ENCODE measurements at regions not wholly inside any gene's neighbourhood (a gene's known extent, or its start where the extent isn't known, plus 50 kb on each side); places are given as distances from the start of the nearest gene placed in this dataset.

DNA sequence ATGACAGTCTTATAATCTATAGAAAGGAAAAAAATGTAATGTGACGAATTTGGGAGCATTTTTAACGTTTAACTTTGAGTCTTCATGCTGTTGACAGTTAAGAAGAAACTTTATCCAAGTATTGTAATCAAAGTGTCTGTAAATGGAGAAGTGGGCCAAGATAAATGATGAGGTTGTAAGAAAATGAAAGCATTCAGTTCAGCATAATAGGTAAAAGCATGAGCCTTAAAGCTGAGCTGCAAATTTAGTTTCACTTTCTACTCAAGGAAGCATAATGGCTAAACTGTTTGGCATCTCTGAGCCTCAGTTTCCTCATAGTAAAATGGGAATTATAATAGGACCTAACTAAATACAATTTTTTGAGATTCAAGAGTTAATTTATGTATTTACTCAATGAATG is 1554.8 kb downstream of the KCNT2 start:
- DNase-seq = no peak

DNA sequence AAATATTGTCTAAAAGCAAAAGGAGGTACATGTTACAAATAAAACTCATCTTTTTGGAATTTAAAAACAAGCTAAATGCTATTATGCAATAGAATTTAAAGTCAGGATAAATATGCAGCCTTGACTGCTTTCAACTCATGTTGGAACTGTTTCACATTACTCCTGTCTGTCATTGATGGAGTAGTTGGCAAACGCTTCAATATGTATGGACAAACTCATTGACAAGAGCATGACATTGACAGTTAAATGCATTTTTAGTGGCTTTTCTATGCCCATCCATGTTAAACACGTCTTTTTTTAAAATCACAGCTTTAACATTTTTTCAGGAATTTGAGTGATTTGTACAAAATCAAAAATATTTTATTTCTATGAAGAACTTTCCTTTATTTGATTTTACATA is 1560.5 kb downstream of the KCNT2 start:
- no peak for DNase-seq

DNA sequence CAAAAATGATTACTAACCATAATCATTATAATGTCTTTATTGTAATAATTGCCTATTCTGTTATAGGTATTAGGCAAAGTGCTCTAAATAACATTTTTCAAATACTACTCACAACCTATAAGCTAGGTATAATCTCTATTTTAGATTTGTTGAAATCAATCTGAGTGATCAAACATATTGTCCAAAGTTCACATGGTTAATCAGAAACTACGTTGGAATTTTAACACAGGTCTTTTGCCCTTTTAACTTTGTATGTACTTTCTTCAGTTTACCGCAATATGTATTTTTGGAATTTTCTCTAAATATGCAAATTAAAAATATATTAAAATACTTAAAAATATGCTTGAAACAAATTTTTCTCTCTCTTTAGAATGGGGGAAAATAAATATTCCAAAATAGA is 1563.2 kb downstream of the KCNT2 start:
- DNase-seq = no peak

DNA sequence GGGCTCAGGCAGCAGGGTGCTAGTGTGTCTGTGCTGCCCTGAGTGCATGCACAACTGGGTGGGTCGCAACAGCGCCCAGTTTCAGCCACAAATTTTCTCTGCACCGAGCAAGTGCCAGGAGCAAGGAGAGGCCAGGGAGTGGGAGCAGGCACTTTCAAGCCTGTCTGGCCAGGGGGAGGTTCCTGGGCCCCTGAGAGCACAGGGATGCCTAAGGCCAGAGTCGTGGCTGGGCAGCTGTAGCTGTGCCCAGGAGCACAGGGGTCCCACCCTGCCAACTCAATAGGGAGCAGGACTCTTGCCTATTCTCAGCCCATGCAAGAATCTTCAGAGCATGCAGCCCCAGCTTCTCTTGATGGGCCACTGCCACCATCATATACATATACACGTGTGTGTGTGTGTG is 1577.4 kb downstream of the KCNT2 start:
- no peak for DNase-seq

DNA sequence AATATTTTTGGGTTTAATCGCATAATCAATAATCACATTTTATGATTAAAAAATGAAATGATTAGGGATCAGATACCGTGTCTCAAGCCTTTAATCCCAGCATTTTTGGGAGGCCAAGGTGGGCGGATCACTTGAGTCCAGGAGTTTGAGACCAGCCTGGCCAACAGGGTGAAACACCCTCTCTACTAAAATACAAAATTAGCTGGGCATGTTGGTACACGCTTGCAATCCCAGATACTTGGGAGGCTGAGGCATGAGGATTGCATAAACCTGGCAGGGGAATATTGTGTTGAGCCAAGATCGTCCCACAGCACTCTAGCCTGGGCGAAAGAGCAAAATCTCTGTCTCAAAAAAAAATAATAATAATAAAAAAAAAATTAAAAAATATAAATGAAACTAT is 1581.4 kb downstream of the KCNT2 start:
- no peak for DNase-seq

DNA sequence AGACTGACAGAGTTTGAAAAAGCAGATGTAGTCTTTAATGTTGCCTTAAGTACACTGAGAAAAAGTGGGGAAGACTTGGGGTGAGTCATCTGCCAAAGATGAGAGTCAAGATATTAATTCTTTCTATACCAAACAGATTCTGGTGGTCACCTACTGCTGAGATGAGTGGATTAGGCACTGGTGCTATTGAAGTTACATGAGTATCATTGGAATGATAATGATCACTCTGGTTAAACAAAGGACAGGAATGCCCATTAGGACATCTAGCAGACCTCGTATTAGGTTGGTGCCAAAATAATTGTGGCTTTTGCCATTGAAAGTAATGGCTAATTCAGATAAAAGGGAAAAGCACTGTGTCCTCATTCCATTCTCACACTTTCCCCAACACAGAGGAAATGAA is 1588.9 kb downstream of the KCNT2 start:
- DNase-seq = no peak

DNA sequence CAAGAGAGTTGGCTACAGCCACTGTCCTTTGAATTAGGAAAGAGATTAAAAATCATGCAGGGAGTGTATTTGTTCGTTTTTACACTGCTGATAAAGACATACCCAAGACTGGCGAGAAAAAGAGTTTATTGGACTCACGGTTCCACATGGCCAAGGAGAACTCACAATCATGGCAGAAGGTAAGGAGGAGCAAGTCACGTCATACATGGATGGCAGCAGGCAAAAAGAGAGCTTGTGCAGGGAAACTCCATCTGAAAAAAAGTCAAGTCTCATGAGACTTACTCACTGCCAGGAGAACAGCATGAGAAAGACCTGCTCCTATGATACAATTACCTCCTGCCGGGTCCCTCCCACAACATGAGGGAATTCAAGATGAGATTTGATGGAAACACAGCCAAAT is 1595.2 kb downstream of the KCNT2 start:
- DNase-seq = no peak

DNA sequence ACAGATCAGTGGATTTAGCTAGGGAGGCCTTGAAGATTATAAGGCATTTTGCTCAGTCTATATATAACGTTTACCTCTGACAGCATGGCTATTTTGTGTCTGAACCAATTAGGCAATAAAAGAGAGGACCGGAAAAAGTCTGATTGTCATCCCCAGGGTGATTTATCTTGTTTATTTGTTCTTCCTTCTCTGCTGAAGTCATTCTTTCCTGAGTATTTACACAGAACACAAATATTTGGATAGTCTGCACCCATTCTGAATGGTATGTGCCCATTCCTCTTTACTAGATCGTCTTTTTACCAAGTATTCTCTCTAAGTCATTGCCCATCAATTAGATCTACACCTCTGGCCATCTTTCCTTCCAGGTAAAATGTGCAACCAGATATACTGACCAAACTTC is 1602.9 kb downstream of the KCNT2 start:
- DNase-seq = no peak

GRCh38 chr1:194990483-194990882 is 1617.8 kb downstream of the KCNT2 start:
- DNase-seq = no peak

DNA sequence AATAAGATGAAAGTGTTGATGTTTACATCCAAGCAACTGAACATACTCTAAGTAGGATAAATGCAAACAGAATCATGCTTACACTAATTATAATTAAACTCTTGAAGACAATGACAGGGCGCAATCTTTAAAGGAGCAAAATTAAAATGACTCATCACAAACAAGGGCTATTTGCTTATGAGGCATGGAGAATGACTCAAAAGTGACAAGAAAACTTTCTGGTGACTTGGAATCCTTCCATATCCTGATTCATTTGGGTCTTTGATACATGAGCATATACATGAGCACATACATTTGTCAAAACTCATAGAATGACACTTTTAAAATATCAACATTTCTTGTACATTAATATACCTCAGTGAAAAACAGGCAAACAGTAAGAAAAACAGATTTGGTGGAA is 1632.3 kb downstream of the KCNT2 start:
- no peak for DNase-seq

DNA sequence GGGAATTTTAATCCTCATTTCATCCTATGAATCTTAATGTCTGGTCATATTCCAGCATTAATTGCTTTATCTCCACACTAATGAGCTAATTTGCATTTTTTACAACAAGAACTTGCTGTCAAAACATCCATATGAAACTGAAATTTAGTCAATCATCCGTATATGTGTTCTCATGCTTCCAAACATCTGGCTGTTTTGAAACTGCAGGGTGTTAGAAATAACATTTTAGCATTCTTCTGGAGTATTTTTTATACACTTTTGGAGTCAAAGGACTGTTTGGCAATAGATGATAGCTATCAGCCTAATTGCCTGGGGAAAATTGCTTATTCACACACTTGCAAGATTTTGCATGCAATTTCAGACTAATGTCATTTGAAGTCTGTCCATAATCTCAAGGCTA is 1639.3 kb downstream of the KCNT2 start:
- DNase-seq = no peak

- no peak for DNase-seq
Observed at GRCh38 chr1:194959795-194960194, 1648.4 kb downstream of the KCNT2 start.

DNA sequence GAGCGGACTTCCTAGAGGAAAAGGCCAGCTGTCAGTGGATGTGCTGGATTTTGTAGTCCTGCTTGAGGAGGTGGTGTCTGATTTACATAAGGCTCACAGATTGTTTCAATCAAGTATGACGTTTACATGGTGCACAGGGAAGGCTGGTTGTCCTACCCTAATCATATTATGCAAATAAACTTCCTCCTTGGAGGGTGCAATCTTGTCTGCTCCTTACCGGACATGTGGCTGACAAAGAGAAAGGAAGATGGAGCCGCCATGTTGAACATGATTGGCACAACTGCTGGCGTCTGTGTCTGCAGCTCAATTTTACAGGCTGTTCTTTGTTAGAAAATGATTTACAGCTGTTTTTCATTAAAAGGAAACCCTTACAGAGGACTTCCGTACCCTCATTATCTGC is 1656.1 kb downstream of the KCNT2 start:
- no peak for DNase-seq

GRCh38 chr1:194950584-194950983 is 1657.7 kb downstream of the KCNT2 start:
- DNase-seq = no peak

GRCh38 chr1:194940336-194941030 is 1667.8 kb downstream of the KCNT2 start:
- DNase-seq = no peak

DNA sequence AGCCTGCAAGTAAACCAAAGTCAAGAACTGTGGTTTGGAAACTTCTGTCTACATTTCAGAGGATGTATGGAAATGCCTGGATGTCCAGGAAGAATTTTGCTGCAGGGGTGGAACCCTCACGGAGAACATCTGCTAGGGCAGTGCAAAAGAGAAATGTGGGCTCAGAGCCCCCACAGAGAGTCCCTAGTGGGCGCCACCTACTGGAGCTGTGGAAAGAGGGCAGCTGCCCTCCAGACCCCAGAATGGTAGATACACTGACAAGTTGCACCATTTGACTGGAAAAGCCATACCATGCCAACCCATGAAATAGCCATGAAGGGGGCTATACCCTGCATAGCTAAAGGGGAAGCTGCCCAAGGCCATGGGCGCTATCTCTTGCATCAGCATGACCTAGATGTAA is 1672.4 kb downstream of the KCNT2 start:
- DNase-seq = no peak

DNA sequence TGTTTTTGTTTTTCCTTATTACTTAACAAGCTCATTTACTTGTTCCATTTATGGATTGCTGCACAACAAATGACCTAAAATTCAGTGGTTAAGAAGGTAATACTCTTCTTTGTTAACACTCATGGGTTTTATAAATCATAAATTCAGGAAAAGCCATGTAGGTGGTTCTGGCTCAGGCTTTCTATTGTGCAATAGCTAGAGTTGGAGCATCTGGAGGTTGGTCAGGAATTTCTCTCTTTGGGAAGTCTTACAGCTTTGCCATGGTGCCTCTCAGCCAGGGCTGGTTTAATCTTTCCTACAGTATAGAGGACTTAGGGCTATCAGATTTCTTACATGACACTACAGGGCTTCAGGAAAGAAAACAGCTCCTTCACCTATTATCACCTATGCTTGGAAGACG is 1677.1 kb downstream of the KCNT2 start:
- DNase-seq = no peak

DNA sequence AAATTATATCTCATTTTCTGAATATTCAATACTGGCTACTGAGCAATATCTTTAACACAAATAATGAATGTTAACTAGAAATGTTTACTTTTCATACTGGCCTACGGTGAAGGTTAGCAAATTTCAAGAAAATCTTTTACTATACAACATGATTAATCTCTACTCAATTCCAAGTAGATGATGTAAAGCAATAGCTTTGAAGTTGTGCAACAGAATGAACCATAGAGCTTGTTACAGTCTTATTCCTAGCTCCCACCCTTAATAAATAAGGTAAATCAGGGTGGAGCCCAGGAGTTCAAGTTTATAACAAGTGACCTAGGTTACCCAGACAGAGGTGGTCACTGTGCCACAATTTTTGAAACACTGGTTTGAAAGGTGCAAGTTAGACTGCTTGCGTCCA is 1678.1 kb downstream of the KCNT2 start:
- no peak for DNase-seq

DNA sequence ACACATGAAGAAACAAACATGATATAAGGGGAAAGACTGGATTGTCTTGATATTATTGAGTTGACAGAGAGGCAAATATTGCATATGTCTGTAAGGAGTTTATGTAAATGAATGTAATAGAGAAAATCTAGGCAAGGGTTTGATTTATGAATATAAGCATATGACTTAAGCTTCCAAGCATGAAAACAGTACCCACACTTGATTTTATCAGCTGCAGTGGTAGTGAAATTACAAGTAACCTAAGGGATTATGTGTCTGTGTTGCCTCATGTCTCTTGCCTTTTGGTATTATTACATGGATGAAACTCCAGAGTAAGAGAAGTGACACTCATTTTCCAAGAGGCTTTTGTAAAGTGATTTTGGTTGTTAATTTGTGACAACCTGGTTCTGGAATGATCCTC is 1678.9 kb downstream of the KCNT2 start:
- no peak for DNase-seq

GRCh38 chr1:194919146-194919545 is 1689.1 kb downstream of the KCNT2 start:
- no peak for DNase-seq

DNA sequence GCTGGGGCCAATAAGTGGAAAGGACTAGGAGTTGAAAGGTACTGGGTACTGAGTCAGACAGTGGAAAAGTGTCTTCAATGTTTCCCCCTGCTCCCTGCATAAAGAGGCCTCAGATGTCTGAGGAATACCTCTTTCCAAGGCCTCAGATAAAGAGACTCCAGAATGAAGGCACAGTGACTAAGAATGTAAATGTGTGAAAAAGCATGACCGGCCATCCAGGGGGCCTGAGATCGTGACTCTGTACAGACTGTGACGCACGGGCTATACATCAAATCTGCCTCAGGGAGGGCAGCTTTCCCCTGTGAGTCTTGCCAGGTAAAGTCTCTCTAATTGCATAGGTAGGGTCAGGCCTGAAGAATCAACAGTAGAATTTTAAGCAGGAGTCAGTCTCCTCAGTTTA is 1690.5 kb downstream of the KCNT2 start:
- no peak for DNase-seq

DNA sequence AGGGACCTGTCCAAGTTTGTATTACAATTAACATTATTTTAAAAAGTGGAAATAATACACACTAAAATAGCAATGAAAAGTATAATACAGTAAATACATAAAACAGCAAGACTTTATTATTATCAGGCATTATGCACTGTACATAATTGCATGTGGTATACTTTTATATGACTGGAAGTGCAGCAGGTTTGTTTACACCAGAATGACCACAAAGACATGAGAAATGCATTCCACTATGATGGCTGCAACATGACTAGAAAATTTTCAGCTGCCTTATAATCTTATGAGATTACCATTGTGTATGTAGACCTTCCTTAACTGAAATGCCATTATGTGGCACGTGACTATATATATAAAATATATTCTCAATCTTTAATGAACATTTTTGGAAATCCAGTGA is 1699.6 kb downstream of the KCNT2 start:
- DNase-seq = no peak

DNA sequence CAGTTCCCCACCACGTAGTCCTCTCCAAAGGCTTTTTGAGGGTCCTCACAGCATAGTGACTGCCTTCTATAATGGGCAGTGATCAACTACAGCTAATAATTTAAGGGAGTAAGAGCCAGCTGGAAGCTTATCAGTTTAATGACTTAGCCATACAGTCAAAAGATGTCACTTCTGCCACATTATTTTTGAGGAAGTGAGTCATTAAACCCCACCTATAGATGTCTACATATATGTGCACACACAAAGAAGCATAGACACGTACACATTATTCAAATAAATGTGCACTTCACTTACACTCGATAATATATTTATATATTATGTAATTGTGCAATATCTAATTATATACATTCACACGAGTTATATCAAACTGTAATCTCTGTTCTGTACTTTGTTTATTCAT is 1704.7 kb downstream of the KCNT2 start:
- DNase-seq = no peak

- no peak for DNase-seq
Observed at GRCh38 chr1:194889310-194889709, 1702.9 kb upstream of the B3GALT2 start.

GRCh38 chr1:194870860-194871259 is 1684.4 kb upstream of the B3GALT2 start:
- no peak for DNase-seq
